GM19452 (cell line): ENCODE measurements at regions not wholly inside any gene's neighbourhood (a gene's known extent, or its start where the extent isn't known, plus 50 kb on each side); places are given as distances from the start of the nearest gene placed in this dataset.

Source experiments
- ATAC-seq: cut with Tn5 transposase; IDR thresholded peaks from one replicate; pipeline ENCODE4 v1.9.1; 2021; ENCODE audit not compliant: unreplicated experiment

DNA sequence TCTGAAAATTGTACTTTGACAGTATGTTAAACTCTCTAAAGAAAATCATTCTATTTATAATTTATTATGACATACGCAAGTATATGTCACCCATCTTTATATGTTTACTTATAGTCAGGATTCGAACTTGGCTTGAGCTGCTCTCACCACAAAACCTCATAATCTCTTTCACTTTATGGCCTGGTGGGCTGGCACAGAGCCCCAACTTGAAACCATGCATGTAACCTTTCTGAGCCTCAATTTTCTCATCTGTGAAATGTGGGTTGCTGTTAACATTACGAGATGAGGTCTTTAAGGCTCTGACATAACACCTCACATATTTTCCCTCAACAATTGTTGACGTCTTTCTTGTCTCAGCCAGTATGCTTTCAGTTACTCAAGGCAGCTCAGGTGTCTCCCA, 69.4 kb upstream of the PFN2 start:
- no peak for ATAC-seq

DNA sequence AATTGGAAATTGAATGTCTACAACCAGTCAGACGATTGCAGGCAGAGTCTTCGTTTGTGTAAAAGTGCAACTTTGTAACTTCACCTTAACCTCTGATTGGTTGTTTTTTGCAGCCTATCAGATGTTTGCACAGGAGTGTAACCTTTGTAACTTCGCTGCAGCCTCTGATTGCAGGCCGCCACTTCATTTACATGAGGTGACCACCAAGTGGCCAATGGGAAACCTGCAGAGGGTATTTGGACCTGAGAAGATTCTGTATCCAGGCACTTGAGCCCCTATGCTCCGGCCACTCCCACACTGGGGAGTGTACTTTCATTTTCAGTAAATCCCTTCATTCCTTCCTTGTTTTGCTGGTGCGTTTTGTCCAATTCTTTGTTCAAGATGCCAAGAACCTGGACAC, 68.1 kb upstream of the PFN2 start:
- ATAC-seq: no peak

DNA sequence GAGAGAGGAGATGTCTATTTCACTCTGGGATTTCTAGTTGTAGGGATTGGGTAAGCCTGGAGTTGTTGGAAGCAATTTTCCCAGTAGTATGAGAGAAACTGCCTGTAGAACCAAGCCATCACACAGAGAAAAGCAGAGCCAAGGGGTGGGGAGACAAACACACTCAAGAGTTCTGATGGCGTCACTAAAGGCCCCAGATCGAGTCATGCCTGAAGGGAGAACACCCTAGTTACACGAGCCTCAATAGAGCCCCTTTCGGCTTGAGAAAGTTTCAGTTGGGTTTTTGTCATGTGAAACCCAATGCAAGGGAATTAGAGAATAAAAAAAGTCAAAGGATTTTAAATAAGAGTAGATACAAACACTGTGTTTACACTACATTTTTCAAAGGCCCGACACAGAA, 66.1 kb upstream of the PFN2 start:
- no peak for ATAC-seq

DNA sequence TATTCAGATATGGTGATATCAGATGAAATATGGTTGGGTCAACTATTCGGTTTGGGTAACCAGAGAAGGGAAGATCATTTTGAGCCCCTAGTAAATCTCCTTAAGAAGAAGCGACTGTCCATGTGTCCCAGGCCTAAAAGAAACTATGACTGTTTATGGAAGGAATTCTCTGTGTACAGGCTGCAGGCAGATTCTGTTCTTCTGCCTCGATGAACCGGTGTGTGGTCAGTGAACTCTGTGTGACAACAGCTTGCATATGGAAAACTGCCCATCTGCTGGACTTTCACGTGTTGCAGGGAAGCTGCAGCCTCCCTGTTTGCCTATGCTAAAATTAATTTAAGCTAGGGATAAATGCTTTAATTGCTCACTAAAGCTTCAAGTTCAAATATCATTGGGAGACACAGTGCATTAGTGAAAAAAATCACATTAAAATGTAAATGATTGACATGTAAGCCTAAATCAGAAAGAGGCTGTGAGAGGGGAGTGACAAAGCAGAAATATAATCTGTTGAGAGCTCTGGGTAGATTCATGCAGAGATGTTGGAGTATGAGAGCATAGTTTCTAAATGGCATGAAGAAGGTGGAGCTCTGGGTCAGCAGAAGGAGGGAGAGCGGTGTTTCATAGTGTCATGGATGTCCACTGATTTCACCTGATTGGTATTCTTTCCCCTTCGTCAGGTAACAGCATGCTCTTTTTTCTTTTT, 65.4 kb upstream of the PFN2 start:
- no peak for ATAC-seq

DNA sequence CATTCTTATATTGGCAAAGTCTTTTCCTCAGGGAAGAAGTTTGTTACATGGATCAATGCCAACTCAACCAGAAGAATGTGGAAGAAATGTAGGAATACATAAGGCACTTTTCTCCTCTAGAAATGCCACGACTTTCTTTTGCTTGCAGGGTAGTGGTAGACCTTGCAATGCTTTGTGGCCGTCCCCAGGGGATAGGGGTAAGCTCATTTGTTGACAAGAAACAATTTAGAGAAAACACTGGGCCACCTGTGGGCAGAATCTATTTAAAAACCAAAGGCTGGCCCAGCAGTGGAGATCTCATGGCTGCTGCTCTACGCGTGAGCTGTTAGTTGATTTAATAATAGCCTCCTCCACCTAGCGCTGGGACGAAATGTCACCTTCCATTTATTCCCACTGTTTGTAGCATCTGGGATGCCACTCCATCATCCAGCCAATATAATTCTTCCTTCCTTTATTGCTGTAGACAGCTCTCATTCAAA, 64.6 kb upstream of the PFN2 start:
- no peak for ATAC-seq

DNA sequence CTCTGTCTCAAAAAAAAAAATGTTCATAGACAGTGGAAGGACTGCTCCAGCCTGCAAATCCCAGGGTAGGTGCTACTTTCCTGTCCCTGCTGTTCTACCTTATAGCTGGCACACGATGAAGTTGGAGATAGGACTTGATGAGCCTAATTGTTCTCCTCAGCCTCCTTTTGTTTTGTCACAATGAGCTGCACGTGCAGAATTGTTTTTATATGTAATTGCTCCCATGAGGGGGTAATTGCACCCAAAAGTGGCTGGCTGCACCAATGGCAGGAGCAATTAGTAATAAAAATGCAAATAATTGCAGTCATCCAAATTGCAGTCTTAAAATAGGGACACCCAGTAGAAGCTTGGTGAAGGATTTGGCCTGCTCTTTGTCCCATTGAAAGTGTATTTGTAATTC, 63.0 kb upstream of the PFN2 start:
- ATAC-seq: no peak

GRCh38 chr3:150030841-150031240, 60.1 kb upstream of the PFN2 start:
- ATAC-seq: no peak

DNA sequence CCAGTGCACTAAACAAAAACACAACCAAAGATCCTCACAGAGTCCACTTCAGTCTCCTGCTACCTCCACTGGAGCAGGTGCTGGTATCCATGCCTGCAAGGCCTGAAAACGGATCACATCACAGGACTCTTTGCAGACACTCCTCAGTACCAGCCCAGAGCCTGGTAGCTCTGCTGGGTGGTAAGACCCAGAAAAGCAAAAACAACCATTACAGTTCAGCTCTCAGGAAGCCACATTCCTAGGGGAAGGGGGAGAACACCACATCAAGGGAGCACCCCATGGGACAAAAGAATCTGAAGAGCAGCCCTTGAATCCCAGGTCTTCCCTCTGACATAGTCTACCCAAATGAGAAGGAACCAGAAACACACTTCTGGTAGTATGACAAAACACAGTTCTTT, 52.5 kb upstream of the PFN2 start:
- ATAC-seq: no peak

DNA sequence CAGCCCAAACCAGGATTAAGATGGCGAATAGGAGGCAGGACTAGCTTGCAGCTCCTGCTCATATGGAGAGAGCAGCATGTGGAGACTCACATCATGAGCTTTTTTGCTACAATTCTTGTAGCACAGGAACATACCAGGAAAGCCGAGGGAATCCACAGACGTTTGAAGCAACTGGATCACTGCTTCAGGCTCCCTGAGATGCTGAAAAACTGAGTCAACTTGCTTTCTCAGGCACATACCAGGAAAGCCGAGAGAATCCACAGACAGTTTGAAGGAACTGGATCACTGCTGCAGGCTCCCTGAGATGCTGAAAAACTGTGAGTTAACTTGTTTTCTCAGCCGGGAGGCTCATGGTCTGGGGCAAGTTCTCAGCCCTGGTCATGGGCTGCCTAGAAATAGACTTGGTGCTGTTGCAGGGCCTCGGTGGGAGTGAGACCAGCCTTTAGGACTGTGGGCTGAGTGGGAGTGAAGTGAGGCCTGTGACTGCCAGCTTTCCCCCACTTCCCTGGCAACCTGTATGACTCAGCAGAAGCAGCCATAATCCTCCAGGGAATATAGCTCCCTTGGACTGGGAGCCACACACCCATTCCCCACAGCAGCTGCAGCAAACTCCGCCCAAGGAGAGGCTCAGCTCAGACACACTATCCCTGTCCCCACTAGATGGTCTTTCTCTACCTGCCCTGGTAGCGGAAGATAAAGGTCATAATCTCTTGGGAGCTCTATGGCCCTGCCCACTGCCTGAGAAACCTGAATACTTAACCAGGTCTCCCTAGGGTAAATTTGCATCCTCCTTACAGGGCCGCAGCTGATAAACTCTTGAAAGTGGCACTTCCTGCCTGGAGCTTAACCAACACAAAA, 51.9 kb upstream of the PFN2 start:
- no peak for ATAC-seq

- ATAC-seq: no peak
These were observed 49.8 kb upstream of the PFN2 start for GRCh38 chr3:150020527-150020926.
